ENCODE measurements at regions not wholly inside any gene's neighbourhood (a gene's known extent, or its start where the extent isn't known, plus 50 kb on each side); places are given as distances from the start of the nearest gene placed in this dataset.

- TF ChIP-seq CTCF (IDR thresholded peaks at IDR 0.05; ENCODE audit: borderline replicate concordance, control extremely low read depth, extremely low read depth, insufficient read depth, missing control alignments): no peak
- in situ Hi-C loops (cut with MboI; ENCODE audit: low sequenced_read_pairs, unreplicated experiment): no loop called here
- DNase-seq (ENCODE audit: low spot score): no peak
These were observed 102.8 kb upstream of the RET start for GRCh38 chr10:42973870-42974692.

GRCh38 chr10:42974693-42975002, 102.2 kb upstream of the RET start:
- no peak for TF ChIP-seq CTCF (IDR thresholded peaks at IDR 0.05; ENCODE audit: borderline replicate concordance, control extremely low read depth, extremely low read depth, insufficient read depth, missing control alignments)
- no peak for DNase-seq (ENCODE audit: low spot score)
- in situ Hi-C loops (cut with MboI; ENCODE audit: low sequenced_read_pairs, unreplicated experiment): no loop called here

GRCh38 chr10:42975005-42975493, 101.8 kb upstream of the RET start:
- no peak for DNase-seq (ENCODE audit: low spot score)
- TF ChIP-seq CTCF (IDR thresholded peaks at IDR 0.05; ENCODE audit: borderline replicate concordance, control extremely low read depth, extremely low read depth, insufficient read depth, missing control alignments): no peak
- in situ Hi-C loops (cut with MboI; ENCODE audit: low sequenced_read_pairs, unreplicated experiment): no loop called here

GRCh38 chr10:42975558-42976340, 101.1 kb upstream of the RET start:
- in situ Hi-C loops (cut with MboI; ENCODE audit: low sequenced_read_pairs, unreplicated experiment): no loop called here

GRCh38 chr10:42976351-42977031, 100.4 kb upstream of the RET start:
- DNase-seq (ENCODE audit: low spot score): no peak
- TF ChIP-seq CTCF (IDR thresholded peaks at IDR 0.05; ENCODE audit: borderline replicate concordance, control extremely low read depth, extremely low read depth, insufficient read depth, missing control alignments): no peak
- in situ Hi-C loops (cut with MboI; ENCODE audit: low sequenced_read_pairs, unreplicated experiment): no loop called here

More at GRCh38 chr10:42975558-42976340, 101.1 kb upstream of the RET start:
- no peak for TF ChIP-seq CTCF (IDR thresholded peaks at IDR 0.05; ENCODE audit: borderline replicate concordance, control extremely low read depth, extremely low read depth, insufficient read depth, missing control alignments)
- no peak for DNase-seq (ENCODE audit: low spot score)

- TF ChIP-seq CTCF (IDR thresholded peaks at IDR 0.05; ENCODE audit: borderline replicate concordance, control extremely low read depth, extremely low read depth, insufficient read depth, missing control alignments): no peak
- in situ Hi-C loops (cut with MboI; ENCODE audit: low sequenced_read_pairs, unreplicated experiment): no loop called here
- no peak for DNase-seq (ENCODE audit: low spot score)
These were observed 99.8 kb upstream of the RET start for GRCh38 chr10:42977032-42977416.
